ENCODE measurements at regions not wholly inside any gene's neighbourhood (a gene's known extent, or its start where the extent isn't known, plus 50 kb on each side); places are given as distances from the start of the nearest gene placed in this dataset.

DNA sequence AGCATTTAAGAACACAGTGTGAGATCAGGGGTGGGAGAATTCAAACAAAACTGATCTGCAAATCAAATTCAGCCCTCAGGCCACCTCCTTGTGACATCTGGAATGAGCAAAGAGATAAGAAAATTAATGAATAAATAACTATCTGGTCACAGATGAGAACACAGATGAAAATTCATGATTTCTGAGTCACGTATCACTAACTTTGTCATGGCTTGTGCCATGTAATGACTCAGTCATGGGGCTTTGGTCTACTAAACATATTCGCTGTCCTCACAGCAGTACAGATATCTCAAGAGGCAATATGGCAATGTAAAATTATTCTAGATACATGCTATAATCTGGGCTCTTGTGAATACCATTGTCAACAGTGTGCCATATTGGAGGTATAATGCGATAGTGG is 274.4 kb downstream of the MAN2A1 start:
- TF ChIP-seq, protein P1, sequence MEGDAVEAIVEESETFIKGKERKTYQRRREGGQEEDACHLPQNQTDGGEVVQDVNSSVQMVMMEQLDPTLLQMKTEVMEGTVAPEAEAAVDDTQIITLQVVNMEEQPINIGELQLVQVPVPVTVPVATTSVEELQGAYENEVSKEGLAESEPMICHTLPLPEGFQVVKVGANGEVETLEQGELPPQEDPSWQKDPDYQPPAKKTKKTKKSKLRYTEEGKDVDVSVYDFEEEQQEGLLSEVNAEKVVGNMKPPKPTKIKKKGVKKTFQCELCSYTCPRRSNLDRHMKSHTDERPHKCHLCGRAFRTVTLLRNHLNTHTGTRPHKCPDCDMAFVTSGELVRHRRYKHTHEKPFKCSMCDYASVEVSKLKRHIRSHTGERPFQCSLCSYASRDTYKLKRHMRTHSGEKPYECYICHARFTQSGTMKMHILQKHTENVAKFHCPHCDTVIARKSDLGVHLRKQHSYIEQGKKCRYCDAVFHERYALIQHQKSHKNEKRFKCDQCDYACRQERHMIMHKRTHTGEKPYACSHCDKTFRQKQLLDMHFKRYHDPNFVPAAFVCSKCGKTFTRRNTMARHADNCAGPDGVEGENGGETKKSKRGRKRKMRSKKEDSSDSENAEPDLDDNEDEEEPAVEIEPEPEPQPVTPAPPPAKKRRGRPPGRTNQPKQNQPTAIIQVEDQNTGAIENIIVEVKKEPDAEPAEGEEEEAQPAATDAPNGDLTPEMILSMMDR (IDR thresholded peaks at IDR 0.05; ENCODE audit: insufficient read depth, low read length, severe bottlenecking), result no peak
- DNase-seq (ENCODE audit: low read depth) (peak; percentile 60), FAIRE-seq (no peak)
- H3K4me3 ChIP-seq (ENCODE audit: low read depth, low read length), result no peak overlapping the region
- no peaks in the 10 kb centered on the region for H3K36me3 ChIP-seq (ENCODE audit: control insufficient read depth, insufficient read depth, low read length)
- H3K27me3 ChIP-seq (ENCODE audit: control insufficient read depth, insufficient read depth, low read length), result no peaks in the 10 kb centered on the region

DNA sequence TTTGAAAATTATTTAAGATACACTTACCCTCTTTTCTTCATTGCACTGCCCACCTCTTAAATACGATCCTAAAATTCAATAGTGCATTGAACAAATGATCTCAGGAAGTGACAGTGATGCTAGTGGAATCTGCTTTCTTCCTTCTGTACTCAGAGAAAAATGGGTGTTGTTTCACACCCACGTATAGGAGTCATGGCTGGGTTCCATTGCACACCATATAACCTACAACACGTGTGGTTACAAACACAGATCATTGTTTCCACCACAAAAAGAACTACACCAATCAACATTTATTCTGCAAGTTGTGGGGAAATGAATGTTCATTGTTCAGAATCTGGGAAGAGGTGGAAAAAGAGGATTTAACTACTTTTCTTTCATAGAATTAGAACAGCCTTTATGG is 275.9 kb downstream of the MAN2A1 start:
- no peak for FAIRE-seq

DNA sequence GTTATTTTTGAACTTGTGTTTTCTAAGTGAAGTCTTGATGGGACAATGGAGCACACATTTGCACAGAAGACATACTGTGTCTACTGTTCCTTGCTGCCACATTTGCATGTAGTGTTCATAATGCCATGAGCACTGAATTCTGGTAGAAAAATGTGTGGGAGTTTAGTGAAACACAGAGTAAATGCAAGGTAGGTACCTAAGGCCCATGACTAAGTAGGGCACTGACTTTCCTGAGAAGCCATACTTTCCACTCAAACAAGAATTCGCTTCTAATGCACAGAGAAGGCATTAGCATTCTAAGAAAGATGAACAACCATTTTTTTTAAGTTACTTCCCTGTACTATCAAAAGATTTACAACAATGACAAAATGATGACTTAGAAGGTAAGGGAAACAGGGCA is 282.2 kb downstream of the MAN2A1 start:
- TF ChIP-seq, protein P1 (IDR thresholded peaks at IDR 0.05; ENCODE audit: insufficient read depth, low read length, severe bottlenecking), result no peak
- Histone ChIP-seq H3K4me3 (ENCODE audit: low read depth, low read length) (no peak overlapping the region), H3K27me3 (ENCODE audit: control insufficient read depth, insufficient read depth, low read length) (no peaks in the 10 kb centered on the region), H3K36me3 (ENCODE audit: control insufficient read depth, insufficient read depth, low read length) (no peaks in the 10 kb centered on the region)
- FAIRE-seq (no peak), DNase-seq (ENCODE audit: low read depth) (no peak)

More for the DNA sequence above, 275.9 kb downstream of the MAN2A1 start:
- H3K27me3 ChIP-seq (ENCODE audit: control insufficient read depth, insufficient read depth, low read length), result no peaks in the 10 kb centered on the region
- no peaks in the 10 kb centered on the region for H3K36me3 ChIP-seq (ENCODE audit: control insufficient read depth, insufficient read depth, low read length)
- TF ChIP-seq, protein P1 (IDR thresholded peaks at IDR 0.05; ENCODE audit: insufficient read depth, low read length, severe bottlenecking), result no peak
- H3K4me3 ChIP-seq (ENCODE audit: low read depth, low read length), result no peak overlapping the region
- DNase-seq (ENCODE audit: low read depth), result no peak

DNA sequence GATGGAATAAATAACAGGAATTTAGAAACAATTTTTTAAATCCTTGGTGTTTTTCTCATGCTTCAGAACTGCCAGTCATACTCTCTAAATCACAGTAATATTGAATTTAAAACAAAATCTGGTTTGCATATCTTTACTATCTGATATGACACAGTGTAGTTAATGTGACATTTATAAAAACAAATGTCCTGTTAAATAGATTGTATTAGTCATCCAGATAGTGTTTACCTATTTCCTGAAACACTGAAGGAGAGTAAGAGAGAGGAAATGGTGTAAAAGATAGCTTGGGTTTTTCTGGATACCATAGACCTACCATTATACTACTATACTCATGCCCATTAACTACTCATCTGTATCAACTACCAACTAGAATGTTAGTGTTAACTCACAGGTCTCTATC is 292.3 kb downstream of the MAN2A1 start:
- Histone ChIP-seq H3K27me3 (ENCODE audit: control insufficient read depth, insufficient read depth, low read length) (no peaks in the 10 kb centered on the region), H3K36me3 (ENCODE audit: control insufficient read depth, insufficient read depth, low read length) (no peaks in the 10 kb centered on the region), H3K4me3 (ENCODE audit: low read depth, low read length) (no peak overlapping the region)
- TF ChIP-seq, protein P1 (IDR thresholded peaks at IDR 0.05; ENCODE audit: insufficient read depth, low read length, severe bottlenecking), result no peak
- FAIRE-seq (no peak), DNase-seq (ENCODE audit: low read depth) (no peak)

DNA sequence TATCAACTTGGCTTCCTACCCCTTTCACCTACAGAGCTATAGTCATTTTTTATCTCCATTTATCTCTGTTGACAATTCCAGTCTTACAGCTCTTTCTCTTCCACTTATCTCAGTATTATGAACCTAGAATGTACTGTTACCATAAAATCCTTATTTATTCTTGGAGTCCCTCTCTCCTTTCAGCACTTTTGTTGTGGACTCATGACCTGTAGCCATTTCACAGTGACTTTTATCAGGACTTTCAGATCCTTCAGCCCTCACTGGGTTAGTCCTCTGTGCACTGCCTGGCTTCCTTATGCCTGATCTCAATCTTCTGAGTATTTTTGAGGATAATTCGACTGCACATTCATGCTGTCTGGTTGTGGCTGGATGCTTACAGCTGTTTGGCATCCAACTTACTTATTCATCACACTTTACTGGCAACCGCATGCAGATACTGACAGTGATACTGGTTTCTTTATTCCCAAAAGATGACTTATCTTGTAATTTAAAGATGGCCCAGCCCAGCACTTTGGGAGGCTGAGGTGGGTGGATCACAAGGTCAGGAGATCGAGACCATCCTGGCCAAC is 293.3 kb downstream of the MAN2A1 start:
- Histone ChIP-seq H3K36me3 (ENCODE audit: control insufficient read depth, insufficient read depth, low read length) (no peaks in the 10 kb centered on the region), H3K4me3 (ENCODE audit: low read depth, low read length) (no peak overlapping the region), H3K27me3 (ENCODE audit: control insufficient read depth, insufficient read depth, low read length) (no peaks in the 10 kb centered on the region)
- TF ChIP-seq, protein P1 (IDR thresholded peaks at IDR 0.05; ENCODE audit: insufficient read depth, low read length, severe bottlenecking), result no peak
- no peak for DNase-seq (ENCODE audit: low read depth)
- no peak for FAIRE-seq

DNA sequence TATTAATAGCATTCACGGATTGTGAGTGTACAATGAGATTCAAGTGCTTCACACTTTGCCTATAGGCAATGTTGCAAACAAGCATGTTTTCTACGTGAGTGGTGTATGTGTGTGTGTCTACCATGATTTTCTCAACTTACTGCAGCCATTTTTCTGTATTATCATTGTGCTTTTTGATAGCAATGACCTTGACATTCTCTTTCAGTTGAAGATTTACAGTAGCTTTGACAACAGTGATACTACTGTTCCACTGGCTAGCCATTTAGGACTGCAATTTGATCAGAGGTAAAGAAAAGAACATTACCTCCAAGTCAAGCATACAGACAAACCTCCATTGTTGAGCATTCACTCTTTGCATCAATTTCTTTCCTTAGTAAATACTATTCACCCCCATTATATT is 297.0 kb downstream of the MAN2A1 start:
- DNase-seq (ENCODE audit: low read depth) (no peak), FAIRE-seq (no peak)
- TF ChIP-seq, protein P1 (IDR thresholded peaks at IDR 0.05; ENCODE audit: insufficient read depth, low read length, severe bottlenecking), result no peak
- Histone ChIP-seq H3K36me3 (ENCODE audit: control insufficient read depth, insufficient read depth, low read length) (no peaks in the 10 kb centered on the region), H3K4me3 (ENCODE audit: low read depth, low read length) (no peak overlapping the region), H3K27me3 (ENCODE audit: control insufficient read depth, insufficient read depth, low read length) (no peaks in the 10 kb centered on the region)
